GM18505 (cell line): ENCODE measurements at regions not wholly inside any gene's neighbourhood (a gene's known extent, or its start where the extent isn't known, plus 50 kb on each side); places are given as distances from the start of the nearest gene placed in this dataset.

Experiments used
- ATAC-seq: cut with Tn5 transposase; IDR thresholded peaks from one replicate; pipeline ENCODE4 v1.9.1; 2021; ENCODE audit not compliant: unreplicated experiment
- POLR2A ChIP-seq: IDR thresholded peaks from 4 replicates; pipeline ENCODE4 v1.6.1; 2011; ENCODE audit warnings: borderline replicate concordance; ENCODE audit not compliant: insufficient read depth, insufficient read length; ENCODE audit errors: extremely low read depth

GRCh38 chr22:49585461-49586243, 242.0 kb downstream of the BRD1 start:
- no peak for TF ChIP-seq POLR2A

GRCh38 chr22:49583886-49584505, 243.7 kb downstream of the BRD1 start:
- TF ChIP-seq POLR2A: no peak
- ATAC-seq: no peak

More at GRCh38 chr22:49585461-49586243, 242.0 kb downstream of the BRD1 start:
- ATAC-seq: no peak

GRCh38 chr22:49583341-49583740, 244.3 kb downstream of the BRD1 start:
- ATAC-seq: no peak

GRCh38 chr22:49582678-49583077, 245.0 kb downstream of the BRD1 start:
- ATAC-seq: no peak
- no peak for TF ChIP-seq POLR2A

More at GRCh38 chr22:49583341-49583740, 244.3 kb downstream of the BRD1 start:
- TF ChIP-seq POLR2A: no peak

GRCh38 chr22:49582181-49582580, 245.5 kb downstream of the BRD1 start:
- no peak for ATAC-seq
- no peak for TF ChIP-seq POLR2A

- TF ChIP-seq POLR2A: no peak
- no peak for ATAC-seq
Measured at GRCh38 chr22:49580024-49580423, 247.6 kb downstream of the BRD1 start.

GRCh38 chr22:49577168-49578060, 250.3 kb downstream of the BRD1 start:
- no peak for ATAC-seq
- no peak for TF ChIP-seq POLR2A

- no peak for TF ChIP-seq POLR2A
- no peak for ATAC-seq
Measured at GRCh38 chr22:49576241-49577141, 251.2 kb downstream of the BRD1 start.

- no peak for ATAC-seq
- TF ChIP-seq POLR2A: no peak
Measured at GRCh38 chr22:49575703-49576081, 252.0 kb downstream of the BRD1 start.

GRCh38 chr22:49574881-49575702, 252.6 kb downstream of the BRD1 start:
- no peak for ATAC-seq
- no peak for TF ChIP-seq POLR2A

GRCh38 chr22:49574205-49574880, 253.3 kb downstream of the BRD1 start:
- no peak for TF ChIP-seq POLR2A
- no peak for ATAC-seq
